Prostate gland (tissue), 2 donors: ENCODE measurements at regions not wholly inside any gene's neighbourhood (a gene's known extent, or its start where the extent isn't known, plus 50 kb on each side); places are given as distances from the start of the nearest gene placed in this dataset.

Experiments
- POLR2A ChIP-seq: fragments of 450-650 bp; IDR thresholded peaks from one replicate; pipeline ENCODE4 v1.6.1; 2016; ENCODE audit warnings: antibody characterized with exemption, mild to moderate bottlenecking
- POLR2AphosphoS5 ChIP-seq: sonication (generic); formaldehyde crosslinking; IDR thresholded peaks from one replicate; pipeline ENCODE4 v1.6.1; 2017; ENCODE audit warnings: antibody characterized with exemption
- TF ChIP-seq, protein P1 (sequence below), 4 experiments: fragments of 200-600 bp in 2 of 4; fragments of 450-650 bp in 2 of 4; sonication (generic) in 2 of 4; IDR thresholded peaks; 1 replicate in 3 of 4; 2 replicates in 1 of 4; pipeline ENCODE4 v1.5.1; 2016 to 2019; ENCODE audit warnings: antibody characterized with exemption in 4 of 4, mild to moderate bottlenecking in 2 of 4, moderate library complexity in 2 of 4

DNA sequence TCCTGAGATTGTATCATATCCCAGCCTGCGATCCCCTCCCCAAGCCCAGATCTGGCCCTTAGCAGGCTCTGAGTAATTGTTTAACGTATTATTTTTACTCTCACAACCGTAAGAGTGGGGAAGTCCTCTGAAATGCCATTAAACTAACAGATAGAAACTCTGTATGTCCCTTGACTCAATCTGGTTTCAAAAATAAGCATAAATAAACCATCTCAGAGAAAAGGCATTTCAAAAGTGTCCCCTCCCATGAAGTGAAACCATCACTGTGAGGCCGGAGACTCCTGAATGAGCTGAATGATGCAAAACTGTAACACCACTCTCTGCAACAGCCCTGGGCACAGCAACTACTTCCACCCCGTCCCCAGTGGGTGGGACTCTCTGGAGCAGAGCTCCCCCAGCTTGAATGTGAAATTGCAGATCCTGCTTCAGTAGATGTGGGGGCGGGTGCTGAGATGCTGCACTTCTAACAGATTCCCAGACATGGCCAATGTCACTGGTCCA lies 104.1 kb downstream of the SYF2 start:
- TF ChIP-seq POLR2A (no peak), POLR2AphosphoS5 (no peak)
- TF ChIP-seq, protein P1, sequence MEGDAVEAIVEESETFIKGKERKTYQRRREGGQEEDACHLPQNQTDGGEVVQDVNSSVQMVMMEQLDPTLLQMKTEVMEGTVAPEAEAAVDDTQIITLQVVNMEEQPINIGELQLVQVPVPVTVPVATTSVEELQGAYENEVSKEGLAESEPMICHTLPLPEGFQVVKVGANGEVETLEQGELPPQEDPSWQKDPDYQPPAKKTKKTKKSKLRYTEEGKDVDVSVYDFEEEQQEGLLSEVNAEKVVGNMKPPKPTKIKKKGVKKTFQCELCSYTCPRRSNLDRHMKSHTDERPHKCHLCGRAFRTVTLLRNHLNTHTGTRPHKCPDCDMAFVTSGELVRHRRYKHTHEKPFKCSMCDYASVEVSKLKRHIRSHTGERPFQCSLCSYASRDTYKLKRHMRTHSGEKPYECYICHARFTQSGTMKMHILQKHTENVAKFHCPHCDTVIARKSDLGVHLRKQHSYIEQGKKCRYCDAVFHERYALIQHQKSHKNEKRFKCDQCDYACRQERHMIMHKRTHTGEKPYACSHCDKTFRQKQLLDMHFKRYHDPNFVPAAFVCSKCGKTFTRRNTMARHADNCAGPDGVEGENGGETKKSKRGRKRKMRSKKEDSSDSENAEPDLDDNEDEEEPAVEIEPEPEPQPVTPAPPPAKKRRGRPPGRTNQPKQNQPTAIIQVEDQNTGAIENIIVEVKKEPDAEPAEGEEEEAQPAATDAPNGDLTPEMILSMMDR (IDR thresholded peaks at IDR 0.05), result no peak
